Neural cell (in vitro differentiated cells): ENCODE measurements at regions not wholly inside any gene's neighbourhood (a gene's known extent, or its start where the extent isn't known, plus 50 kb on each side); places are given as distances from the start of the nearest gene placed in this dataset.

Experiments
- CTCF ChIP-seq: fragments of 450-650 bp; IDR thresholded peaks from 2 replicates; pipeline ENCODE4 v1.5.1; 2014; ENCODE audit warnings: antibody characterized with exemption, mild to moderate bottlenecking, moderate library complexity; ENCODE audit not compliant: poor library complexity, severe bottlenecking
- EZH2 ChIP-seq: fragments of 200-600, 300-800 bp; shearing (Covaris generic), sonication (generic); IDR thresholded peaks from 2 replicates; pipeline ENCODE4 v1.6.1; 2014; ENCODE audit warnings: antibody characterized with exemption, low read length, borderline replicate concordance, mild to moderate bottlenecking; ENCODE audit not compliant: insufficient read depth, poor library complexity, severe bottlenecking
- MXI1 ChIP-seq: fragments of 450-650 bp; conservative IDR thresholded peaks from 2 replicates; pipeline ENCODE4 v1.6.1; 2014; ENCODE audit warnings: antibody characterized with exemption, mild to moderate bottlenecking; ENCODE audit not compliant: poor library complexity, severe bottlenecking
- POLR2AphosphoS5 ChIP-seq: IDR thresholded peaks from 2 replicates; pipeline ENCODE4 v1.6.1; 2012
- REST ChIP-seq: IDR thresholded peaks from 2 replicates; pipeline ENCODE4 v1.6.1; 2012; ENCODE audit warnings: borderline replicate concordance
- SMC3 ChIP-seq: fragments of 450-650 bp; conservative IDR thresholded peaks from 2 replicates; pipeline ENCODE4 v1.6.1; 2014; ENCODE audit warnings: antibody characterized with exemption, mild to moderate bottlenecking, moderate library complexity; ENCODE audit not compliant: poor library complexity
- TAF1 ChIP-seq: IDR thresholded peaks from 2 replicates; pipeline ENCODE4 v1.6.1; 2012; ENCODE audit warnings: low read depth

DNA sequence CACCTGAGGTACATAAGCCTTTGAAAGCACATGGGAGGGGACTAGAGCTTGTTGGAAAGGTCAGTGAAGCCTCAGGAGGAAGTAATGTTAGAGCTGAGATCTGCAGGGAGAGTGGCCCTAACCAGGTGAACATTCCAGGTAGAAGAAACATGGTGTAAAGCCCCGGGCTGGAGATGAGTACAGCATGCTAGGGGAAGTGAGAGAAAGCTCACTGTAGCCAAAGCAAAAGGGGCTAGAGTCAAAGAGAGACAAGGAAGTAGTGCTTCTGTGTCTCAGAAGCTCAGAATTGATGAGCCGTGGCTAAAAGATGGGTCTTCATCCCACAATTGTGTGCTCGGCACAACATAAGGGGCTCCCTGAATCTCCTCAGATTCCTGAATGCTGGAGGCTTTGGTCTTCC is 481.8 kb downstream of the XYLT1 start:
- no peak for TF ChIP-seq CTCF
- TF ChIP-seq REST = no peak
- no peak for TF ChIP-seq TAF1
- no peak for TF ChIP-seq SMC3
- no peak for TF ChIP-seq EZH2
- no peak for TF ChIP-seq POLR2AphosphoS5
- no peak for TF ChIP-seq MXI1
